Ovary (tissue), 7 donors: ENCODE measurements at regions not wholly inside any gene's neighbourhood (a gene's known extent, or its start where the extent isn't known, plus 50 kb on each side); places are given as distances from the start of the nearest gene placed in this dataset.

Experiments
- DNase-seq, 5 donors: peaks; one replicate each; pipeline ENCODE4 v3.0.0-alpha.2; 2019 to 2020
- H3K27ac ChIP-seq, 2 donors: fragments of 200-600 bp; one replicate each; pipeline versions ENCODE4 v1.5.1 to v1.8.0; 2019 to 2022
- H3K27me3 ChIP-seq: fragments of 200-600 bp; one replicate; pipeline ENCODE4 v1.8.0; 2022
- H3K36me3 ChIP-seq: fragments of 200-600 bp; sonication (generic); one replicate; pipeline ENCODE4 v1.5.1; 2019
- H3K4me1 ChIP-seq: one replicate; pipeline ENCODE4 v1.8.1; 2013; ENCODE audit warnings: mild to moderate bottlenecking, moderate library complexity; ENCODE audit not compliant: insufficient read depth
- H3K4me3 ChIP-seq: fragments of 200-600 bp; sonication (generic); one replicate; pipeline ENCODE4 v1.5.1; 2017
- H3K9me3 ChIP-seq, 2 donors: fragments of 200-600 bp in 1 of 2; sonication (generic) in 1 of 2; one replicate each; pipeline versions ENCODE4 v1.5.1 to v1.8.1; 2013 to 2019; ENCODE audit warnings: mild to moderate bottlenecking in 1 of 2, moderate library complexity in 1 of 2
- EP300 ChIP-seq: sonication (generic); formaldehyde crosslinking; IDR thresholded peaks from one replicate; pipeline ENCODE4 v1.6.1; 2017; ENCODE audit warnings: antibody characterized with exemption
- POLR2A ChIP-seq: fragments of 450-650 bp; IDR thresholded peaks from one replicate; pipeline ENCODE4 v1.6.1; 2017; ENCODE audit warnings: antibody characterized with exemption, mild to moderate bottlenecking, moderate library complexity
- WGBS, 3 donors: extraction: QIAGEN DNeasy Blood & Tissue Kit in 1 of 3; methylation state at CpG; one replicate each; pipeline versions ENCODE4 v1.1.5 to v1.1.7; 2013 to 2017; 5-methylcytosine and 5-hydroxymethylcytosine counted together
- intact Hi-C, 4 donors: fragments of 100-400 bp; cut with DNase I; formaldehyde crosslinking; loops; one replicate each; pipeline versions ENCODE4 v1.11.0 to v1.15.1; 2022 to 2023
- TF ChIP-seq, protein P1 (sequence below), 3 donors: fragments of 450-650 bp in 2 of 3; fragments of 200-600 bp in 1 of 3; IDR thresholded peaks; one replicate each; pipeline versions ENCODE4 v1.5.1 to v1.8.0; 2016 to 2022; ENCODE audit warnings: antibody characterized with exemption in 3 of 3, mild to moderate bottlenecking in 1 of 3
- donor health status: DM: no; HTN: no; CAD: no; lungs with moderate emphysema.
- donor health status: DM: no; HTN: no; CAD: no.
- donor health status: Bipolar disorder and iron deficiency.
- donor health status: DM: no; HTN: no; CAD: no.
- donor health status: DM: yes; HTN: yes; CAD: no.

DNA sequence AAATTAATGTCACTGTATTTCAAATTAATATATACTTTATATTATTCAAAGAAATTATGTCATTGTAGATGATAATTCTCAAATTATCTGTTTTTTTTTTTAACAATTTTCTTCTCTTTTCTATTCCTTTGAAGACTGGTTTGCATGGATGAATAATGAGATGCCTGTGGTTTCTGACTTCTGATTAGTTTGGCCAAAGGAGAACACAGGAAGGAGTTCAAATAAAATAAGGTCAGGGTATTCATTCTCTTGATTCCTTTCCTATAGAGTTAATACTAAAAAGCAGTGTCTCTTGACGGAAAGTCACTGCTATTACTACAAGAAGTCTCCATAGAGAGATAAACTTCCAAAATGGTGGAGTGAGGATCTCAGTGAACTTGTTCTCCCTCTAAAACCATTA lies 279.6 kb upstream of the FTMT start:
- DNase-seq, result no peak
- no peak overlapping the region for H3K27ac ChIP-seq
- H3K27me3 ChIP-seq, result no peaks in the 10 kb centered on the region
- H3K4me1 ChIP-seq, result no peaks in the 10 kb centered on the region
- no peaks in the 10 kb centered on the region for H3K36me3 ChIP-seq
- TF ChIP-seq POLR2A (no peak), EP300 (no peak)
- TF ChIP-seq, protein P1, sequence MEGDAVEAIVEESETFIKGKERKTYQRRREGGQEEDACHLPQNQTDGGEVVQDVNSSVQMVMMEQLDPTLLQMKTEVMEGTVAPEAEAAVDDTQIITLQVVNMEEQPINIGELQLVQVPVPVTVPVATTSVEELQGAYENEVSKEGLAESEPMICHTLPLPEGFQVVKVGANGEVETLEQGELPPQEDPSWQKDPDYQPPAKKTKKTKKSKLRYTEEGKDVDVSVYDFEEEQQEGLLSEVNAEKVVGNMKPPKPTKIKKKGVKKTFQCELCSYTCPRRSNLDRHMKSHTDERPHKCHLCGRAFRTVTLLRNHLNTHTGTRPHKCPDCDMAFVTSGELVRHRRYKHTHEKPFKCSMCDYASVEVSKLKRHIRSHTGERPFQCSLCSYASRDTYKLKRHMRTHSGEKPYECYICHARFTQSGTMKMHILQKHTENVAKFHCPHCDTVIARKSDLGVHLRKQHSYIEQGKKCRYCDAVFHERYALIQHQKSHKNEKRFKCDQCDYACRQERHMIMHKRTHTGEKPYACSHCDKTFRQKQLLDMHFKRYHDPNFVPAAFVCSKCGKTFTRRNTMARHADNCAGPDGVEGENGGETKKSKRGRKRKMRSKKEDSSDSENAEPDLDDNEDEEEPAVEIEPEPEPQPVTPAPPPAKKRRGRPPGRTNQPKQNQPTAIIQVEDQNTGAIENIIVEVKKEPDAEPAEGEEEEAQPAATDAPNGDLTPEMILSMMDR (IDR thresholded peaks at IDR 0.05), result no peak
- no peak overlapping the region for H3K4me3 ChIP-seq
- 68 to 77% (median 71%) methylated on average over 1 of the region's 1 CpG for WGBS, 3 donors
- no peaks in the 10 kb centered on the region for H3K9me3 ChIP-seq
- intact Hi-C loops, result no loop called here

DNA sequence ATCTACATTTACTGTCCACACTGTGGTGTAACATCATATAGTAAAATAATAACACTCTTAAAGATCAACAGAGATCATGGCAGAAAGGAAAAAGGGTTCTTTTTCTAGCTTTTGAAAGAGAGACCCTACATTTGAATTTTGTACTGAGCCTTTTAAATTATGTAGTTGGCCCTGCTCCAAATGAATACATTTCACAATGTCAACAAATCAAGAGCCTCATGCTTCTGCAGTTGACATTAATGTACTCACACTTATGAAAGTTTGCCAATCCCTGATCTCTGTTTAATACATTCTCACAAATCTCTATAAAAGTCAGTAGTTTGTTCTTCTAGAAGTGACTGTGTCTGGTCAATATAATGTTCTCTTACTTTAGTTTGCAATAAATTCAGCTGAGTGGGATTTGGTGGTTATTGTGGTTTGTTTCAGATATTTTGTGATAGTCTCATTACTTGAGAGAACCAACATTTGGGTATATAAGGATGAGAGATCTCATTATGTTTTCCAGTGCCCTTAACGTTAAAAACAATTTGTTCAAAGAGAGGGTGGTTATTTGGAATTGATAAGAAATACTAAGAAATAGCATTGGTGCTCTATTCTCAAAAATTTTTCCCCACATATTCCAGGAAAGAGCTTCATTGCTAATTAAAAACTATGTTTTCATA lies 277.8 kb upstream of the FTMT start:
- WGBS, 3 donors, result 26 to 50% (median 28%) methylated on average over 1 of the region's 1 CpG
- H3K36me3 ChIP-seq, result no peaks in the 10 kb centered on the region
- TF ChIP-seq EP300, result no peak
- TF ChIP-seq, protein P1 (IDR thresholded peaks at IDR 0.05), result no peak
- TF ChIP-seq POLR2A, result no peak
- no peak overlapping the region for H3K27ac ChIP-seq
- intact Hi-C loops, result no loop called here
- H3K27me3 ChIP-seq, result no peaks in the 10 kb centered on the region
- no peaks in the 10 kb centered on the region for H3K4me1 ChIP-seq
- no peak for DNase-seq
- H3K4me3 ChIP-seq, result no peak overlapping the region
- no peaks in the 10 kb centered on the region for H3K9me3 ChIP-seq

DNA sequence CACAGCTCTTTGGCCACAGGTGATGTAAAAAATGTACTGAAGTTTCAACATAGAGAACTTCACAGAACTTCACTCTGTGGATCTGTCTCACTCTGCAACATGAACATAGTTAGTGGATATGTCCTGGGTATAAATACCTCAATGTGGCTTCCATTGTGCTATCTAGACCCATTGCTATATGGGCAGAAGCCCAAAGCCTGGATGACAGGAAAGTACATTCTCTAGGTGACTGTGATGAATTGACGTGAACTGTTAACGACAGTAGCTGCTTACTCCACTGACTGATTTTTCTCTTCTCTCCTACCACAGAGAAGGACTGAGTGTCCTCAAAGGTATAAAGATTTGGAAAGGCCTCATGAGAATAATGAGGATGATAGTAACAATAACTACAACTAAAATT lies 270.1 kb upstream of the FTMT start:
- Histone ChIP-seq H3K4me3 (no peak overlapping the region), H3K27me3 (no peaks in the 10 kb centered on the region), H3K36me3 (no peaks in the 10 kb centered on the region), H3K27ac (no peak overlapping the region), H3K4me1 (no peaks in the 10 kb centered on the region), H3K9me3 (no peaks in the 10 kb centered on the region)
- no peak for DNase-seq
- TF ChIP-seq POLR2A (no peak), EP300 (no peak)
- TF ChIP-seq, protein P1 (IDR thresholded peaks at IDR 0.05), result no peak
- WGBS, 3 donors, result 92 to 96% (median 95%) methylated on average over 2 of the region's 2 CpGs
- intact Hi-C loops, result no loop called here

DNA sequence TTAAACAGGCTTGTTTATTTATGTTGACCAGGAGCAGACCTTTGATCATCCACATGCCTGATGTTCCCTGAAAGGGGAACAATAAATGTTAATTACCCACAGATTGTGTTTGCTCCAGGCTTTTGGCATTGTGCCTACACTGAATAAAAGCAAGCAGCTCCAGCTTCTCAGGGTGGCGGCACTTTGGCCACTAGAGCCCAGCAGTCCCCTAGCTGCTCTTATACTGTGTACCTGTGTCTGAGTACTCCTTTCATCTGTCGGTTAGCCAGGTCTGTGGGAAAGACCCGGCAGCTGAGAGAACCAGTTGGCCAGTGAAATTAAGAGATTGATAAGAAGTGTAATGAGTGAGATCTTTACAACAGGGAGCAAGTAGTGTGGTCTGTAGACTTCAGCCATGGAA lies 254.8 kb upstream of the FTMT start:
- no peak for DNase-seq
- no peak overlapping the region for H3K27ac ChIP-seq
- no peaks in the 10 kb centered on the region for H3K9me3 ChIP-seq
- no peak overlapping the region for H3K4me3 ChIP-seq
- no peaks in the 10 kb centered on the region for H3K27me3 ChIP-seq
- H3K36me3 ChIP-seq, result no peaks in the 10 kb centered on the region
- H3K4me1 ChIP-seq, result no peaks in the 10 kb centered on the region
- 78 to 89% (median 88%) methylated on average over 3 of the region's 3 CpGs for WGBS, 3 donors
- TF ChIP-seq POLR2A (no peak), EP300 (no peak)
- TF ChIP-seq, protein P1 (IDR thresholded peaks at IDR 0.05), result no peak
- intact Hi-C loops, result no loop called here
